ENCODE measurements at regions not wholly inside any gene's neighbourhood (a gene's known extent, or its start where the extent isn't known, plus 50 kb on each side); places are given as distances from the start of the nearest gene placed in this dataset.
A peak's percentile ranks its signal among the peaks of the same experiment; 100 is the strongest.

DNA sequence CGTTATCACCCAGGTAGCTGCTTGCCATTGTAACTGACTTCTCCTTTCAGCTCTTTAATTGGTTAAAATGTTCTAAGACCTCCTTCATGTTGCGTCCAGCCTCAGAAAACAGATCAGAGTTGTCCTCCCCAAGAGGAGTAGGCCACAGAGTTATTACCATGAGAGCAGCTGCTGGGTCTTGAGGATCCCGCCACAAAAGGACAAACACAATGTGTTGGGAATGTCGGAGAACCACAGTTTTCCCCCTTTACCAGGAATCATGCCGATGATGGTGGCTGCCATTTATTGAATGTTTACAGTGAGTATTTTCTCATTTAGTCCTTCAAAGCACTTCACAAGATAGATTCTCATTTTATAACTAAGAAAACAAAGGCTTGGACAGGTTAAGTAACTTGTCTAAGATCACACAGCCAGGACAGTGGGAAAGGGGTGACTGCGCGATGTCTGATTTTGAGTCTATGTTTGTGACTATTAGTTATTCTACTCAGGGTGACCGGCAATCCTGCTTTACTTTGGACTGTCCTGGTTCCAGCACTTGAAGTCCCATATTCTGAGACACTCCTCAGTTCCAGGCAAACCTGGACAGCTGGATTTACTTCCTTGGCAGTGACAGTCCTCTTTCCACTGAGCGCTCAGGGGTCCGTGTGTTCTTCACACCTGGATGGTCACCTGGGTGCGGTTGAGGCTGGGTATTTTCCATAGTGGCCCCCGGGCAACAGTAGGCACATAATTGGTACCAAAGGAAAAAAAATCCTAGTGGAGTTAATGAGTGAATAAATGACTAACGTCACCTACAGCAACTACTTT is 93.6 kb downstream of the LIPG start:
- H3K4me3 Mint-ChIP-seq, result no peak overlapping the region
- H3K27me3 Mint-ChIP-seq (ENCODE audit: low read depth), result no peaks in the 10 kb centered on the region
- no peaks in the 10 kb centered on the region for H3K9me3 Mint-ChIP-seq
- no peak for TF ChIP-seq CTCF (IDR thresholded peaks at IDR 0.05; ENCODE audit: unreplicated experiment in 3 of 3)
- peaks cover 33% of the 10 kb centered on the region for H3K4me1 Mint-ChIP-seq
- H3K36me3 Mint-ChIP-seq (ENCODE audit: low read depth), result no peaks in the 10 kb centered on the region
- peak overlapping the region in 2 of 3 experiments; percentile 14 to 76 for H3K27ac Mint-ChIP-seq

DNA sequence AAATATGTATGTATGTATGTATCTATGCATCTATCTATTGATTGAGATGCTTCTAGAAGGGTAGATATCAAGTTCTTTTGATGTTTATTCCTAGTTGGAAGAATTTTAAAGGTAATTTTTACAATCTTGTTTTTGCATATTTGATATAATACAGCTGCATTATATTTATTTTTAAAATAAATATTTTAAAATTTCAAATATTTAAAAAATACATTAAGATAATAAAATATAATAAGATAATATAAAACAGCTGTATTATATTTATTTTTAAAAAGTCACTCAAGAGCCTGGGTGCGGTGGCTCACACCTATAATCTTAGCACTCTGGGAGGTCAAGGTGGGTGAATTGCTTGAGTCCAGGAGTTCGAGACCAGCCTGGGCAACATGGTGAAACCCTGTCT is 92.5 kb downstream of the LIPG start:
- no peak for TF ChIP-seq CTCF (IDR thresholded peaks at IDR 0.05; ENCODE audit: unreplicated experiment in 3 of 3)
- Mint-ChIP-seq H3K36me3 (ENCODE audit: low read depth) (no peaks in the 10 kb centered on the region), H3K9me3 (no peaks in the 10 kb centered on the region), H3K27me3 (ENCODE audit: low read depth) (no peaks in the 10 kb centered on the region), H3K4me1 (peaks cover 23% of the 10 kb centered on the region), H3K4me3 (no peak overlapping the region), H3K27ac (peak overlapping the region in 1 of 3 experiments; percentile 83)

- peaks cover 24% of the 10 kb centered on the region for H3K4me1 Mint-ChIP-seq
- no peaks in the 10 kb centered on the region for H3K27me3 Mint-ChIP-seq (ENCODE audit: low read depth)
- H3K4me3 Mint-ChIP-seq, result no peak overlapping the region
- TF ChIP-seq CTCF (IDR thresholded peaks at IDR 0.05; ENCODE audit: unreplicated experiment in 3 of 3), result no peak
- H3K36me3 Mint-ChIP-seq (ENCODE audit: low read depth), result no peaks in the 10 kb centered on the region
- H3K27ac Mint-ChIP-seq, result peak overlapping the region; percentile 39 to 83 (median 52)
- no peaks in the 10 kb centered on the region for H3K9me3 Mint-ChIP-seq
Observed at GRCh38 chr18:49652881-49653724, 91.2 kb downstream of the LIPG start.

- Mint-ChIP-seq H3K4me3 (no peak overlapping the region), H3K27ac (peak overlapping the region in 2 of 3 experiments; percentile 26 to 50), H3K9me3 (no peaks in the 10 kb centered on the region), H3K27me3 (ENCODE audit: low read depth) (no peaks in the 10 kb centered on the region), H3K36me3 (ENCODE audit: low read depth) (no peaks in the 10 kb centered on the region), H3K4me1 (peaks cover 45% of the 10 kb centered on the region)
- TF ChIP-seq CTCF (IDR thresholded peaks at IDR 0.05; ENCODE audit: unreplicated experiment in 3 of 3), result no peak
Observed at GRCh38 chr18:49651033-49651432, 89.2 kb downstream of the LIPG start.

DNA sequence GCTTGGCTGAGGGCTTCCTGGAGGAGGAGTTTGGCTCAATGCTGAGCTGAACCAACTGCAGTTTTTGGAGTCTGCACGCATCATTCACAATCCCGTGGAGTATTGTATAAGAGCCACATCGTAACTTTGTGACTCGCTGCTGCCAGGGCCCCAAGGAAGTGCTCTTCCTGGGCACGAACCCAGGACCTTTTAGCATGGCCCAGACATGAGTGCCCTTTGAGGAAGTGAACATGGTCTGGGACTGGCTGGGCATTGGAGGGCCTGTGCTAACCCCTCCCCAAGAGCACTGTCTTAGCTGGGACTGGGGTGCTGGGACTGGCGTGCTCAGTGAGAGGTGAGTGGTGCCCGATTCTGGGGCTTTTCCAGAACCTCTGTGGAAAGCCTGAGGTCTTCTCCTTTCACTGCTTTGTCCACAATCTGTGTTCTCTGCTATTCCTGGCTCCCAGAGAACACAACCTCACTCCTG is 88.6 kb downstream of the LIPG start:
- no peaks in the 10 kb centered on the region for H3K27me3 Mint-ChIP-seq (ENCODE audit: low read depth)
- no peak for TF ChIP-seq CTCF (IDR thresholded peaks at IDR 0.05; ENCODE audit: unreplicated experiment in 3 of 3)
- peaks cover 50% of the 10 kb centered on the region for H3K4me1 Mint-ChIP-seq
- H3K9me3 Mint-ChIP-seq, result no peaks in the 10 kb centered on the region
- H3K27ac Mint-ChIP-seq, result no peak overlapping the region
- H3K36me3 Mint-ChIP-seq (ENCODE audit: low read depth), result no peaks in the 10 kb centered on the region
- no peak overlapping the region for H3K4me3 Mint-ChIP-seq
